ENCODE measurements at regions not wholly inside any gene's neighbourhood (a gene's known extent, or its start where the extent isn't known, plus 50 kb on each side); places are given as distances from the start of the nearest gene placed in this dataset.

- TF ChIP-seq REST (IDR thresholded peaks at IDR 0.05) (no peak), CHD2 (IDR thresholded peaks at IDR 0.05; ENCODE audit: low read length, partially characterized antibody) (no peak), ATOH8 (CRISPR knock-in tag; IDR thresholded peaks at IDR 0.05; ENCODE audit: low read depth) (no peak), CBX8 (IDR thresholded peaks at IDR 0.05) (no peak), GATA3 (IDR thresholded peaks at IDR 0.05; ENCODE audit: borderline replicate concordance) (no peak), MAZ (IDR thresholded peaks at IDR 0.05; ENCODE audit: borderline replicate concordance, low read depth, low read length) (no peak)
- TF ChIP-seq, protein P1, sequence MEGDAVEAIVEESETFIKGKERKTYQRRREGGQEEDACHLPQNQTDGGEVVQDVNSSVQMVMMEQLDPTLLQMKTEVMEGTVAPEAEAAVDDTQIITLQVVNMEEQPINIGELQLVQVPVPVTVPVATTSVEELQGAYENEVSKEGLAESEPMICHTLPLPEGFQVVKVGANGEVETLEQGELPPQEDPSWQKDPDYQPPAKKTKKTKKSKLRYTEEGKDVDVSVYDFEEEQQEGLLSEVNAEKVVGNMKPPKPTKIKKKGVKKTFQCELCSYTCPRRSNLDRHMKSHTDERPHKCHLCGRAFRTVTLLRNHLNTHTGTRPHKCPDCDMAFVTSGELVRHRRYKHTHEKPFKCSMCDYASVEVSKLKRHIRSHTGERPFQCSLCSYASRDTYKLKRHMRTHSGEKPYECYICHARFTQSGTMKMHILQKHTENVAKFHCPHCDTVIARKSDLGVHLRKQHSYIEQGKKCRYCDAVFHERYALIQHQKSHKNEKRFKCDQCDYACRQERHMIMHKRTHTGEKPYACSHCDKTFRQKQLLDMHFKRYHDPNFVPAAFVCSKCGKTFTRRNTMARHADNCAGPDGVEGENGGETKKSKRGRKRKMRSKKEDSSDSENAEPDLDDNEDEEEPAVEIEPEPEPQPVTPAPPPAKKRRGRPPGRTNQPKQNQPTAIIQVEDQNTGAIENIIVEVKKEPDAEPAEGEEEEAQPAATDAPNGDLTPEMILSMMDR (IDR thresholded peaks at IDR 0.05) = no peak
Observed at GRCh38 chr5:119860463-119860862, 231.1 kb downstream of the FAM170A start (continued).

DNA sequence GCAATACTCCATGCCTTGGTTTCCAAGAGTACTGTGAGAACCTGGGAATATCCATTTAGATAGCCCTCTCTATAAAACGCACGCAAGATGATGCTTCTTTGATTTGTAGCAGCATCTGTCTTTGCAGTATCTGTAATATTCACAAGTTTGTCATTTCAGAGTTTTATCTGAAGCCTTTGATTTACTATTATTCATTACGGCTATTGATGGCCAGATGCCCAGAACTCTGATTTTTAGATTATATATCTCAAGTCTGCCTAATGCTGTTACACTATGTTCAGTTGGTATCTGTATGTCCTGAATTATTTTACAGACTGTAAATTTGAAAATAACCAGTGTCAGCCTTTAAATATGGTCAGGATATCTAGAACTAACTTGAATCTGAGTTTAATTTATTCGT lies 233.3 kb downstream of the FAM170A start:
- TF ChIP-seq FOSL2 (IDR thresholded peaks at IDR 0.05) = no peak
- TF ChIP-seq FOSL2 (CRISPR knock-in tag; IDR thresholded peaks at IDR 0.05) = no peak
- no peak for TF ChIP-seq JUN (IDR thresholded peaks at IDR 0.05)
- no peak for TF ChIP-seq HDAC2 (IDR thresholded peaks at IDR 0.05)
- TF ChIP-seq TFCP2L1 (CRISPR knock-in tag; IDR thresholded peaks at IDR 0.05) = no peak

GRCh38 chr5:119864286-119864685 lies 234.9 kb downstream of the FAM170A start:
- FAIRE-seq (no peak), DNase-seq (ENCODE audit: low read depth in 1 of 2, low spot score in 1 of 2) (no peak), ATAC-seq (no peak)
- ChIA-PET POLR2A (no interaction called here), CTCF (no interaction called here)
- no peak overlapping the region for H3K27ac ChIP-seq
- TF ChIP-seq HES2 (IDR thresholded peaks at IDR 0.05) = no peak
- no peak for TF ChIP-seq TP53 (CRISPR knock-in tag; IDR thresholded peaks at IDR 0.05)
- no peak for TF ChIP-seq SMC3 (IDR thresholded peaks at IDR 0.05)
- no peak overlapping the region for H3K4me3 ChIP-seq
- H3K9me3 ChIP-seq = no peaks in the 10 kb centered on the region
- no peaks in the 10 kb centered on the region for H3K4me1 ChIP-seq
- no peak overlapping the region for H3K4me2 ChIP-seq

More for the DNA sequence above, 233.3 kb downstream of the FAM170A start:
- DNase-seq (ENCODE audit: low read depth in 1 of 2, low spot score in 1 of 2) (no peak), ATAC-seq (no peak), FAIRE-seq (no peak)
- WGBS (ENCODE audit: missing lambda C conversion rate) = 40% methylated on average over 4 of the region's 4 CpGs
- CTCF ChIA-PET = no interaction called here
- no peak overlapping the region for H3K4me2 ChIP-seq
- POLR2A ChIA-PET = no interaction called here
- no peaks in the 10 kb centered on the region for H3K4me1 ChIP-seq
- no peaks in the 10 kb centered on the region for H3K9me3 ChIP-seq
- no peak overlapping the region for H3K27ac ChIP-seq
- no peak overlapping the region for H3K4me3 ChIP-seq

DNA sequence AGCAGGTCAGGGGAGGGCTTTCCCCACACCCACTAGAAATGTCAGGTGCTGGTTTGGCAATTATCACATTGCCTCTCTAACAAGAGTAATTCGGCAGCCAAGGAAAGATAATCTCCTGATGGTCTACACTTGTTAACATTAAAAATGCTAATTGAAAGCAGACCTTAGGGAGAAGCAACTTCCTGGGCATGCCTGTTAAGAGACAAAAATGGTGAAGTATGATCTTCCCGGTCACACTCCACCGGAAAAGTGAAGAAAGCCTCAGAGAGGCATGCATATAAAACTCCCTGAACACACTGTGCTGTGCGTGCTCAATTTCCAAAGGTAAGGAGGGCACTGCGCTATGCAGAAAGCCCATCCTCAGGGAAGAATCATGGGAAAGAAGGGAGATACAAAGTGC lies 244.3 kb downstream of the FAM170A start:
- FAIRE-seq (no peak), ATAC-seq (no peak), DNase-seq (ENCODE audit: low read depth in 1 of 2, low spot score in 1 of 2) (no peak)
- ChIA-PET POLR2A (no interaction called here), CTCF (no interaction called here)
- Histone ChIP-seq H3K27ac (no peak overlapping the region), H3K9me3 (no peaks in the 10 kb centered on the region), H3K4me3 (no peak overlapping the region), H3K4me1 (no peaks in the 10 kb centered on the region), H3K4me2 (no peak overlapping the region)
- 33% methylated on average over 5 of the region's 5 CpGs for WGBS (ENCODE audit: missing lambda C conversion rate)
- TF ChIP-seq ZNF302 (CRISPR knock-in tag; IDR thresholded peaks at IDR 0.05) = no peak
- TF ChIP-seq EP300 (IDR thresholded peaks at IDR 0.05) = no peak
- TF ChIP-seq POLR2AphosphoS2 (conservative IDR thresholded peaks at IDR 0.05; ENCODE audit: low read length) = no peak
- no peak for TF ChIP-seq HOXB5 (CRISPR knock-in tag; IDR thresholded peaks at IDR 0.05)
- no peak for TF ChIP-seq RNF2 (IDR thresholded peaks at IDR 0.05; ENCODE audit: borderline replicate concordance, low read depth)

Data from A549 (cell line).